ENCODE measurements at regions not wholly inside any gene's neighbourhood (a gene's known extent, or its start where the extent isn't known, plus 50 kb on each side); places are given as distances from the start of the nearest gene placed in this dataset.
"Not testable (repeated sequence)": the region's sequence is repeated elsewhere in the genome, so short reads cannot be mapped to it uniquely, and the experiment has no call there.

GRCh38 chr16:22572331-22573224, 61.9 kb downstream of the NPIPB5 start:
- not testable (repeated sequence) for H3K27me3 ChIP-seq (ENCODE audit: control insufficient read depth, low read length); H3K36me3 ChIP-seq (ENCODE audit: control insufficient read depth, low read length); H3K9me2 ChIP-seq (replicated peaks; ENCODE audit: control insufficient read depth, low read length); H4K20me1 ChIP-seq (ENCODE audit: control insufficient read depth, insufficient read depth, low read depth, low read length); H3K4me1 ChIP-seq (ENCODE audit: control insufficient read depth, low read length); H3K79me2 ChIP-seq (ENCODE audit: control insufficient read depth, low read length); H3K4me3 ChIP-seq (ENCODE audit: low read length); H3K27ac ChIP-seq (ENCODE audit: low read depth, low read length); H3K4me2 ChIP-seq (ENCODE audit: low read length); H3F3A ChIP-seq (ENCODE audit: control insufficient read depth, insufficient read depth); H3K9me3 ChIP-seq (ENCODE audit: control insufficient read depth, insufficient read depth, low read length)

- H3F3A ChIP-seq (ENCODE audit: control insufficient read depth, insufficient read depth); H4K20me1 ChIP-seq (ENCODE audit: control insufficient read depth, insufficient read depth, low read depth, low read length); H3K36me3 ChIP-seq (ENCODE audit: control insufficient read depth, low read length); H3K27ac ChIP-seq (ENCODE audit: low read depth, low read length); H3K79me2 ChIP-seq (ENCODE audit: control insufficient read depth, low read length); H3K4me2 ChIP-seq (ENCODE audit: low read length); H3K27me3 ChIP-seq (ENCODE audit: control insufficient read depth, low read length); H3K4me1 ChIP-seq (ENCODE audit: control insufficient read depth, low read length); H3K9me3 ChIP-seq (ENCODE audit: control insufficient read depth, insufficient read depth, low read length); H3K9me2 ChIP-seq (replicated peaks; ENCODE audit: control insufficient read depth, low read length); H3K4me3 ChIP-seq (ENCODE audit: low read length): not testable (repeated sequence)
These were observed 62.5 kb downstream of the NPIPB5 start for GRCh38 chr16:22573225-22573530.

GRCh38 chr16:22576506-22576905, 65.8 kb downstream of the NPIPB5 start:
- H3K4me3 ChIP-seq (ENCODE audit: low read length) = not testable (repeated sequence)

GRCh38 chr16:22583195-22583594, 72.5 kb downstream of the NPIPB5 start:
- H3K9me3 ChIP-seq (ENCODE audit: control insufficient read depth, insufficient read depth, low read length); H3K36me3 ChIP-seq (ENCODE audit: control insufficient read depth, low read length); H3K79me2 ChIP-seq (ENCODE audit: control insufficient read depth, low read length): not testable (repeated sequence)

More at GRCh38 chr16:22576506-22576905, 65.8 kb downstream of the NPIPB5 start:
- H3K9me3 ChIP-seq (ENCODE audit: control insufficient read depth, insufficient read depth, low read length); H3K27me3 ChIP-seq (ENCODE audit: control insufficient read depth, low read length); H3K9me2 ChIP-seq (replicated peaks; ENCODE audit: control insufficient read depth, low read length); H3K79me2 ChIP-seq (ENCODE audit: control insufficient read depth, low read length); H3K4me2 ChIP-seq (ENCODE audit: low read length); H3F3A ChIP-seq (ENCODE audit: control insufficient read depth, insufficient read depth); H3K27ac ChIP-seq (ENCODE audit: low read depth, low read length); H3K4me1 ChIP-seq (ENCODE audit: control insufficient read depth, low read length); H4K20me1 ChIP-seq (ENCODE audit: control insufficient read depth, insufficient read depth, low read depth, low read length); H3K36me3 ChIP-seq (ENCODE audit: control insufficient read depth, low read length): not testable (repeated sequence)

GRCh38 chr16:22584459-22584858, 73.8 kb downstream of the NPIPB5 start:
- H3K9me2 ChIP-seq (replicated peaks; ENCODE audit: control insufficient read depth, low read length); H3K4me1 ChIP-seq (ENCODE audit: control insufficient read depth, low read length); H4K20me1 ChIP-seq (ENCODE audit: control insufficient read depth, insufficient read depth, low read depth, low read length); H3K79me2 ChIP-seq (ENCODE audit: control insufficient read depth, low read length); H3F3A ChIP-seq (ENCODE audit: control insufficient read depth, insufficient read depth); H3K9me3 ChIP-seq (ENCODE audit: control insufficient read depth, insufficient read depth, low read length); H3K36me3 ChIP-seq (ENCODE audit: control insufficient read depth, low read length); H3K4me2 ChIP-seq (ENCODE audit: low read length); H3K27ac ChIP-seq (ENCODE audit: low read depth, low read length); H3K4me3 ChIP-seq (ENCODE audit: low read length); H3K27me3 ChIP-seq (ENCODE audit: control insufficient read depth, low read length): not testable (repeated sequence)

More at GRCh38 chr16:22583195-22583594, 72.5 kb downstream of the NPIPB5 start:
- not testable (repeated sequence) for H3K27ac ChIP-seq (ENCODE audit: low read depth, low read length); H3F3A ChIP-seq (ENCODE audit: control insufficient read depth, insufficient read depth); H3K9me2 ChIP-seq (replicated peaks; ENCODE audit: control insufficient read depth, low read length); H3K4me2 ChIP-seq (ENCODE audit: low read length); H3K27me3 ChIP-seq (ENCODE audit: control insufficient read depth, low read length); H4K20me1 ChIP-seq (ENCODE audit: control insufficient read depth, insufficient read depth, low read depth, low read length); H3K4me3 ChIP-seq (ENCODE audit: low read length); H3K4me1 ChIP-seq (ENCODE audit: control insufficient read depth, low read length)

GRCh38 chr16:22584941-22585340, 74.2 kb downstream of the NPIPB5 start:
- H3K36me3 ChIP-seq (ENCODE audit: control insufficient read depth, low read length); H3K9me3 ChIP-seq (ENCODE audit: control insufficient read depth, insufficient read depth, low read length); H3K4me3 ChIP-seq (ENCODE audit: low read length); H3K27ac ChIP-seq (ENCODE audit: low read depth, low read length); H3K4me2 ChIP-seq (ENCODE audit: low read length); H3K79me2 ChIP-seq (ENCODE audit: control insufficient read depth, low read length); H3F3A ChIP-seq (ENCODE audit: control insufficient read depth, insufficient read depth); H3K27me3 ChIP-seq (ENCODE audit: control insufficient read depth, low read length); H3K4me1 ChIP-seq (ENCODE audit: control insufficient read depth, low read length); H4K20me1 ChIP-seq (ENCODE audit: control insufficient read depth, insufficient read depth, low read depth, low read length); H3K9me2 ChIP-seq (replicated peaks; ENCODE audit: control insufficient read depth, low read length): not testable (repeated sequence)

GRCh38 chr16:22585431-22585830, 74.7 kb downstream of the NPIPB5 start:
- H3K27me3 ChIP-seq (ENCODE audit: control insufficient read depth, low read length); H3F3A ChIP-seq (ENCODE audit: control insufficient read depth, insufficient read depth); H3K4me1 ChIP-seq (ENCODE audit: control insufficient read depth, low read length); H4K20me1 ChIP-seq (ENCODE audit: control insufficient read depth, insufficient read depth, low read depth, low read length); H3K27ac ChIP-seq (ENCODE audit: low read depth, low read length); H3K79me2 ChIP-seq (ENCODE audit: control insufficient read depth, low read length); H3K9me2 ChIP-seq (replicated peaks; ENCODE audit: control insufficient read depth, low read length); H3K36me3 ChIP-seq (ENCODE audit: control insufficient read depth, low read length); H3K4me3 ChIP-seq (ENCODE audit: low read length); H3K4me2 ChIP-seq (ENCODE audit: low read length); H3K9me3 ChIP-seq (ENCODE audit: control insufficient read depth, insufficient read depth, low read length): not testable (repeated sequence)

GRCh38 chr16:22586732-22587131, 76.0 kb downstream of the NPIPB5 start:
- H3K27ac ChIP-seq (ENCODE audit: low read depth, low read length); H4K20me1 ChIP-seq (ENCODE audit: control insufficient read depth, insufficient read depth, low read depth, low read length); H3K9me2 ChIP-seq (replicated peaks; ENCODE audit: control insufficient read depth, low read length); H3K9me3 ChIP-seq (ENCODE audit: control insufficient read depth, insufficient read depth, low read length); H3K27me3 ChIP-seq (ENCODE audit: control insufficient read depth, low read length); H3K36me3 ChIP-seq (ENCODE audit: control insufficient read depth, low read length); H3K4me3 ChIP-seq (ENCODE audit: low read length); H3F3A ChIP-seq (ENCODE audit: control insufficient read depth, insufficient read depth); H3K79me2 ChIP-seq (ENCODE audit: control insufficient read depth, low read length); H3K4me2 ChIP-seq (ENCODE audit: low read length); H3K4me1 ChIP-seq (ENCODE audit: control insufficient read depth, low read length): not testable (repeated sequence)
